Neural cell (in vitro differentiated cells): ENCODE measurements at regions not wholly inside any gene's neighbourhood (a gene's known extent, or its start where the extent isn't known, plus 50 kb on each side); places are given as distances from the start of the nearest gene placed in this dataset.

Source experiments
- H2AFZ ChIP-seq: fragments of 200-600, 300-800 bp; sonication (generic), shearing (Covaris generic); 2 replicates; pipeline ENCODE4 v1.6.0; 2014; ENCODE audit warnings: low read depth, mild to moderate bottlenecking, antibody characterized with exemption, low read length, moderate library complexity
- H3F3A ChIP-seq: fragments of 200-600 bp; shearing (Covaris generic); 2 replicates; pipeline ENCODE4 v1.6.1; 2016; ENCODE audit warnings: mild to moderate bottlenecking, moderate library complexity, mixed read lengths, antibody characterized with exemption, low read length; ENCODE audit not compliant: insufficient read depth, poor library complexity, severe bottlenecking
- H3K27ac ChIP-seq: fragments of 200-600, 300-800 bp; sonication (generic), shearing (Covaris generic); 2 replicates; pipeline ENCODE4 v1.5.1; 2014; ENCODE audit warnings: mild to moderate bottlenecking, low read length, moderate library complexity
- H3K27me3 ChIP-seq: fragments of 300-800, 200-600 bp; sonication (generic), shearing (Covaris generic); 2 replicates; pipeline ENCODE4 v1.6.0; 2014; ENCODE audit warnings: mild to moderate bottlenecking, low read depth, low read length, moderate library complexity; ENCODE audit not compliant: insufficient read depth
- H3K36me3 ChIP-seq: fragments of 300-800, 200-600 bp; sonication (generic), shearing (Covaris generic); 2 replicates; pipeline ENCODE4 v1.5.1; 2014; ENCODE audit warnings: mild to moderate bottlenecking, antibody characterized with exemption, low read length, moderate library complexity; ENCODE audit not compliant: insufficient read depth
- H3K4me2 ChIP-seq: fragments of 300-800, 200-600 bp; sonication (generic), shearing (Covaris generic); 2 replicates; pipeline ENCODE4 v1.6.0; 2014; ENCODE audit warnings: mild to moderate bottlenecking, low read length
- H3K4me3 ChIP-seq: fragments of 300-800, 200-600 bp; sonication (generic), shearing (Covaris generic); 2 replicates; pipeline ENCODE4 v1.5.1; 2014; ENCODE audit warnings: mild to moderate bottlenecking, low read length, moderate library complexity
- H3K79me2 ChIP-seq: fragments of 200-600 bp; shearing (Covaris generic); replicated peaks from 2 replicates; pipeline ENCODE4 v1.6.0; 2014; ENCODE audit warnings: mild to moderate bottlenecking, low read length, moderate library complexity; ENCODE audit not compliant: insufficient read depth
- H3K9ac ChIP-seq: fragments of 300-800, 200-600 bp; sonication (generic), shearing (Covaris generic); 2 replicates; pipeline ENCODE4 v1.6.1; 2016; ENCODE audit warnings: mild to moderate bottlenecking, low read length, mixed read lengths
- H3K9me2 ChIP-seq: fragments of 200-600 bp; shearing (Covaris generic); 2 replicates; pipeline ENCODE4 v1.6.1; 2016; ENCODE audit warnings: mild to moderate bottlenecking, low read length, mixed read lengths; ENCODE audit not compliant: insufficient read depth
- H3K9me3 ChIP-seq: fragments of 200-600, 300-800 bp; sonication (generic), shearing (Covaris generic); 2 replicates; pipeline ENCODE4 v1.6.1; 2016; ENCODE audit warnings: mild to moderate bottlenecking, mixed run types, low read length, moderate library complexity, mixed read lengths
- H4K20me1 ChIP-seq: fragments of 200-600 bp; shearing (Covaris generic); 2 replicates; pipeline ENCODE4 v1.6.1; 2016; ENCODE audit warnings: mild to moderate bottlenecking, mixed run types; ENCODE audit not compliant: insufficient read depth
- CTCF ChIP-seq: fragments of 450-650 bp; IDR thresholded peaks from 2 replicates; pipeline ENCODE4 v1.5.1; 2014; ENCODE audit warnings: antibody characterized with exemption, mild to moderate bottlenecking, moderate library complexity; ENCODE audit not compliant: poor library complexity, severe bottlenecking
- EP300 ChIP-seq: fragments of 450-650 bp; conservative IDR thresholded peaks from 2 replicates; pipeline ENCODE4 v1.6.1; 2014; ENCODE audit warnings: antibody characterized with exemption, mild to moderate bottlenecking, moderate library complexity; ENCODE audit not compliant: poor library complexity, severe bottlenecking
- EZH2 ChIP-seq: fragments of 200-600, 300-800 bp; shearing (Covaris generic), sonication (generic); IDR thresholded peaks from 2 replicates; pipeline ENCODE4 v1.6.1; 2014; ENCODE audit warnings: antibody characterized with exemption, low read length, borderline replicate concordance, mild to moderate bottlenecking; ENCODE audit not compliant: insufficient read depth, poor library complexity, severe bottlenecking
- MXI1 ChIP-seq: fragments of 450-650 bp; conservative IDR thresholded peaks from 2 replicates; pipeline ENCODE4 v1.6.1; 2014; ENCODE audit warnings: antibody characterized with exemption, mild to moderate bottlenecking; ENCODE audit not compliant: poor library complexity, severe bottlenecking
- POLR2AphosphoS5 ChIP-seq: IDR thresholded peaks from 2 replicates; pipeline ENCODE4 v1.6.1; 2012
- RAD21 ChIP-seq: fragments of 450-650 bp; conservative IDR thresholded peaks from 2 replicates; pipeline ENCODE4 v1.6.1; 2014; ENCODE audit warnings: antibody characterized with exemption, mild to moderate bottlenecking, moderate library complexity
- REST ChIP-seq: IDR thresholded peaks from 2 replicates; pipeline ENCODE4 v1.6.1; 2012; ENCODE audit warnings: borderline replicate concordance
- SMC3 ChIP-seq: fragments of 450-650 bp; conservative IDR thresholded peaks from 2 replicates; pipeline ENCODE4 v1.6.1; 2014; ENCODE audit warnings: antibody characterized with exemption, mild to moderate bottlenecking, moderate library complexity; ENCODE audit not compliant: poor library complexity
- TAF1 ChIP-seq: IDR thresholded peaks from 2 replicates; pipeline ENCODE4 v1.6.1; 2012; ENCODE audit warnings: low read depth

GRCh38 chr11:25415793-25416192 lies 916.1 kb upstream of the ANO3 start:
- no peaks in the 10 kb centered on the region for H4K20me1 ChIP-seq

GRCh38 chr11:25423436-25424199 lies 908.3 kb upstream of the ANO3 start:
- Histone ChIP-seq H3K4me3 (no peak overlapping the region), H3K9ac (no peak overlapping the region), H3K36me3 (no peaks in the 10 kb centered on the region), H3K9me3 (no peaks in the 10 kb centered on the region), H3K27ac (no peak overlapping the region), H3K4me2 (no peak overlapping the region), H3K27me3 (no peaks in the 10 kb centered on the region), H2AFZ (no peak overlapping the region), H3K79me2 (no peaks in the 10 kb centered on the region), H3F3A (no peaks in the 10 kb centered on the region), H3K9me2 (no peaks in the 10 kb centered on the region), H4K20me1 (no peaks in the 10 kb centered on the region)
- TF ChIP-seq REST, result no peak
- no peak for TF ChIP-seq RAD21
- TF ChIP-seq MXI1, result no peak
- no peak for TF ChIP-seq EZH2
- TF ChIP-seq SMC3, result no peak
- TF ChIP-seq POLR2AphosphoS5, result no peak

More at GRCh38 chr11:25415793-25416192, 916.1 kb upstream of the ANO3 start:
- no peaks in the 10 kb centered on the region for H3K9me2 ChIP-seq
- no peak overlapping the region for H3K4me3 ChIP-seq
- H2AFZ ChIP-seq, result no peak overlapping the region
- H3K36me3 ChIP-seq, result no peaks in the 10 kb centered on the region
- no peaks in the 10 kb centered on the region for H3F3A ChIP-seq
- H3K27ac ChIP-seq, result peak overlapping the region; percentile 53
- no peaks in the 10 kb centered on the region for H3K27me3 ChIP-seq
- H3K79me2 ChIP-seq, result no peaks in the 10 kb centered on the region
- H3K9me3 ChIP-seq, result no peaks in the 10 kb centered on the region
- H3K4me2 ChIP-seq, result no peak overlapping the region
- no peak for TF ChIP-seq TAF1
- no peak for TF ChIP-seq MXI1
- peak; percentile 65 for TF ChIP-seq POLR2AphosphoS5
- peak; percentile 42 for TF ChIP-seq RAD21
- peak; percentile 97 for TF ChIP-seq EP300
- no peak for TF ChIP-seq REST
- TF ChIP-seq SMC3, result peak; percentile 30
- no peak for TF ChIP-seq EZH2
- TF ChIP-seq CTCF, result peak; percentile 27
- no peak overlapping the region for H3K9ac ChIP-seq
